Keratinocyte (primary cell): ENCODE measurements at regions not wholly inside any gene's neighbourhood (a gene's known extent, or its start where the extent isn't known, plus 50 kb on each side); places are given as distances from the start of the nearest gene placed in this dataset.

Experiments
- EZH2 ChIP-seq: IDR thresholded peaks from one replicate; pipeline ENCODE4 v1.6.1; 2012; ENCODE audit warnings: inconsistent platforms, mild to moderate bottlenecking, low read length, moderate library complexity
- TF ChIP-seq, protein P1 (sequence below), 3 experiments: IDR thresholded peaks in 1 of 3; conservative IDR thresholded peaks in 1 of 3; optimal IDR thresholded peaks in 1 of 3; 2 replicates in 2 of 3; 3 replicates in 1 of 3; pipeline versions ENCODE3 to v1.5.1; 2011; ENCODE audit warnings: low read length in 3 of 3, mild to moderate bottlenecking in 3 of 3, moderate library complexity in 2 of 3, control low read depth in 1 of 3, inconsistent platforms in 1 of 3; ENCODE audit not compliant: insufficient read depth in 2 of 3; ENCODE audit errors: extremely low read depth in 1 of 3

DNA sequence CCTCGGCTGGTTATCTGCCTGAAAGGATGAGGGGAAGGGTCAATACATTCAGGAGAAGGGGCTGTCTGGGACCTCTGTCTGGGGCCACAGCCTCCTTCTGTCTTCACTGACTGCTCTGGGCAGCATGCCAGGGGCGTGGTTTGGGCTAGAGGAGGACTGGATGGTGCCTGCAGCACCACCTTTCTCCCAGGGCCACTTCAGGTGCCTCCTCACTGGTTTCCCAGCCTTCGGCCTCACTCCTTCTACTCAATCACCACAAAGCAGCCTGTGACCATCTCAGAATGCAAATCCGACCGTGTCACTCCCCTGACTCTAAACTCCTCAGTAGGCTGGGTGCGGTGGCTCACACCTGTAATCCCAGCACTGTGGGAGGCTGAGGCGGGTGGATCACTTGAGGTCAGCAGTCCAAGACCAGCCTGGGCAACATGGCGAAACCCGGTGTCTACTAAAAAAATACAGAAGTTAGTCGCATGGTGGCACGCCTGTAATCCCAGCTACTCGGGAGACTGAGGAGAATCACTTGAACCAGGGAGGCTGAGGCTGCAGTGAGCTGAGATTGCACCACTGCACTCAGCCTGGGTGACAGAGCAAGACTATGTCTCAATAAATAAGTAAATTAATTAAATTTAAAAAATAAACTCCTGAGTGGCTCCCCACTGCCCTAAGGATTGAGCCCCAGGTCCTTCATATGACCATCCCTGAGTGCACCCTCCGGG lies 50.1 kb upstream of the ECE1 start:
- no peak for TF ChIP-seq EZH2
- TF ChIP-seq, protein P1, sequence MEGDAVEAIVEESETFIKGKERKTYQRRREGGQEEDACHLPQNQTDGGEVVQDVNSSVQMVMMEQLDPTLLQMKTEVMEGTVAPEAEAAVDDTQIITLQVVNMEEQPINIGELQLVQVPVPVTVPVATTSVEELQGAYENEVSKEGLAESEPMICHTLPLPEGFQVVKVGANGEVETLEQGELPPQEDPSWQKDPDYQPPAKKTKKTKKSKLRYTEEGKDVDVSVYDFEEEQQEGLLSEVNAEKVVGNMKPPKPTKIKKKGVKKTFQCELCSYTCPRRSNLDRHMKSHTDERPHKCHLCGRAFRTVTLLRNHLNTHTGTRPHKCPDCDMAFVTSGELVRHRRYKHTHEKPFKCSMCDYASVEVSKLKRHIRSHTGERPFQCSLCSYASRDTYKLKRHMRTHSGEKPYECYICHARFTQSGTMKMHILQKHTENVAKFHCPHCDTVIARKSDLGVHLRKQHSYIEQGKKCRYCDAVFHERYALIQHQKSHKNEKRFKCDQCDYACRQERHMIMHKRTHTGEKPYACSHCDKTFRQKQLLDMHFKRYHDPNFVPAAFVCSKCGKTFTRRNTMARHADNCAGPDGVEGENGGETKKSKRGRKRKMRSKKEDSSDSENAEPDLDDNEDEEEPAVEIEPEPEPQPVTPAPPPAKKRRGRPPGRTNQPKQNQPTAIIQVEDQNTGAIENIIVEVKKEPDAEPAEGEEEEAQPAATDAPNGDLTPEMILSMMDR (optimal IDR thresholded peaks at IDR 0.05 in 1 of 3, IDR thresholded peaks at IDR 0.05 in 1 of 3, conservative IDR thresholded peaks at IDR 0.05 in 1 of 3; ENCODE audit: extremely low read depth in 1 of 3, insufficient read depth in 2 of 3, low read length in 3 of 3), result no peak
